ENCODE measurements at regions not wholly inside any gene's neighbourhood (a gene's known extent, or its start where the extent isn't known, plus 50 kb on each side); places are given as distances from the start of the nearest gene placed in this dataset.

DNA sequence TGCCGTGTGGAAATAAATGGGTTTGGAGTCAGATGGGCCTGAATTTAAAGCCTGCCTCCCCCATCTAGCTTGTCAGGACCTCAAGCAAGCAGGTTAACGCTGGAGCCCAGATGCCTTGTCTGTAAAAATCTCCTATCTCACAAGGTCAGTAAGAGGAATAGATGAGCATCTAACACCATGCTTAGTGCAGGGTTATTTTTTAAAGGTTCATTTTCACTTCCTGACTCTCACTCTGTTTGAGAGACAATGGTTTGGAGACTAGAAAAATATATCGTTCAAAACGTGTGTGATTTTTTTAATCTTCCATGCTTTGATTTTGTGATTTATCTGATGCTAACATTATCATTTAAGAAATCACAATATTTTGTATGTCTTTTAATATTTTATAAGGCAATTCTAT is 114.0 kb upstream of the TAB2 start:
- TF ChIP-seq POLR2AphosphoS5 (IDR thresholded peaks at IDR 0.05): no peak
- TF ChIP-seq, protein P1, sequence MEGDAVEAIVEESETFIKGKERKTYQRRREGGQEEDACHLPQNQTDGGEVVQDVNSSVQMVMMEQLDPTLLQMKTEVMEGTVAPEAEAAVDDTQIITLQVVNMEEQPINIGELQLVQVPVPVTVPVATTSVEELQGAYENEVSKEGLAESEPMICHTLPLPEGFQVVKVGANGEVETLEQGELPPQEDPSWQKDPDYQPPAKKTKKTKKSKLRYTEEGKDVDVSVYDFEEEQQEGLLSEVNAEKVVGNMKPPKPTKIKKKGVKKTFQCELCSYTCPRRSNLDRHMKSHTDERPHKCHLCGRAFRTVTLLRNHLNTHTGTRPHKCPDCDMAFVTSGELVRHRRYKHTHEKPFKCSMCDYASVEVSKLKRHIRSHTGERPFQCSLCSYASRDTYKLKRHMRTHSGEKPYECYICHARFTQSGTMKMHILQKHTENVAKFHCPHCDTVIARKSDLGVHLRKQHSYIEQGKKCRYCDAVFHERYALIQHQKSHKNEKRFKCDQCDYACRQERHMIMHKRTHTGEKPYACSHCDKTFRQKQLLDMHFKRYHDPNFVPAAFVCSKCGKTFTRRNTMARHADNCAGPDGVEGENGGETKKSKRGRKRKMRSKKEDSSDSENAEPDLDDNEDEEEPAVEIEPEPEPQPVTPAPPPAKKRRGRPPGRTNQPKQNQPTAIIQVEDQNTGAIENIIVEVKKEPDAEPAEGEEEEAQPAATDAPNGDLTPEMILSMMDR (IDR thresholded peaks at IDR 0.05): no peak
- TF ChIP-seq POLR2A (IDR thresholded peaks at IDR 0.05): no peak
